HG03159 (cell line): ENCODE measurements at regions not wholly inside any gene's neighbourhood (a gene's known extent, or its start where the extent isn't known, plus 50 kb on each side); places are given as distances from the start of the nearest gene placed in this dataset.

Experiments used
- ATAC-seq: cut with Tn5 transposase; IDR thresholded peaks from one replicate; pipeline ENCODE4 v1.9.1; 2021; ENCODE audit warnings: mild to moderate bottlenecking, moderate library complexity; ENCODE audit not compliant: unreplicated experiment

- no peak for ATAC-seq
These were observed 155.2 kb downstream of the BBOX1 start for GRCh38 chr11:27195837-27196202.

GRCh38 chr11:27194976-27195375 is 154.4 kb downstream of the BBOX1 start:
- ATAC-seq = no peak

- ATAC-seq = no peak
These were observed 153.0 kb downstream of the BBOX1 start for GRCh38 chr11:27193434-27194225.

GRCh38 chr11:27192184-27192583 is 151.6 kb downstream of the BBOX1 start:
- ATAC-seq = no peak

GRCh38 chr11:27191639-27192038 is 151.0 kb downstream of the BBOX1 start:
- no peak for ATAC-seq

- ATAC-seq = no peak
These were observed 148.1 kb downstream of the BBOX1 start for GRCh38 chr11:27188696-27189095.

- no peak for ATAC-seq
These were observed 147.4 kb downstream of the BBOX1 start for GRCh38 chr11:27187848-27188621.

- ATAC-seq = no peak
These were observed 146.6 kb downstream of the BBOX1 start for GRCh38 chr11:27187075-27187847.

GRCh38 chr11:27186580-27186979 is 146.0 kb downstream of the BBOX1 start:
- no peak for ATAC-seq

- no peak for ATAC-seq
These were observed 144.1 kb downstream of the BBOX1 start for GRCh38 chr11:27184458-27185312.

- ATAC-seq = no peak
These were observed 143.2 kb downstream of the BBOX1 start for GRCh38 chr11:27183672-27184457.

GRCh38 chr11:27179334-27179733 is 138.7 kb downstream of the BBOX1 start:
- ATAC-seq = no peak

GRCh38 chr11:27178859-27179258 is 138.2 kb downstream of the BBOX1 start:
- no peak for ATAC-seq
